Testis (tissue), 2 donors: ENCODE measurements at regions not wholly inside any gene's neighbourhood (a gene's known extent, or its start where the extent isn't known, plus 50 kb on each side); places are given as distances from the start of the nearest gene placed in this dataset.

ENCODE experiments used
- DNase-seq: peaks from one replicate; pipeline ENCODE4 v3.0.0-alpha.2; 2019
- H3K27ac ChIP-seq, 2 donors: fragments of 200-600 bp; sonication (generic); one replicate each; pipeline ENCODE4 v1.5.1; 2019
- H3K27me3 ChIP-seq: fragments of 200-600 bp; sonication (generic); one replicate; pipeline ENCODE4 v1.5.1; 2019
- H3K36me3 ChIP-seq: fragments of 200-600 bp; sonication (generic); one replicate; pipeline ENCODE4 v1.5.1; 2017; ENCODE audit warnings: low read depth; ENCODE audit errors: missing control alignments
- H3K4me1 ChIP-seq: fragments of 200-600 bp; sonication (generic); one replicate; pipeline ENCODE4 v1.5.1; 2019
- H3K4me3 ChIP-seq, 2 donors: fragments of 200-600 bp; sonication (generic); one replicate each; pipeline ENCODE4 v1.5.1; 2017 to 2019
- H3K9me3 ChIP-seq: fragments of 200-600 bp; sonication (generic); one replicate; pipeline ENCODE4 v1.5.1; 2017
- POLR2A ChIP-seq: fragments of 450-650 bp; IDR thresholded peaks from one replicate; pipeline ENCODE4 v1.6.1; 2017; ENCODE audit warnings: antibody characterized with exemption, mild to moderate bottlenecking, moderate library complexity
- WGBS, 2 donors: methylation state at CpG; one replicate each; pipeline ENCODE4 v1.1.5; 2018; 5-methylcytosine and 5-hydroxymethylcytosine counted together
- intact Hi-C: fragments of 100-400 bp; cut with DNase I; formaldehyde crosslinking; loops from one replicate; pipeline ENCODE4 v1.15.1; 2023; ENCODE audit warnings: low total_unique reads
- TF ChIP-seq, protein P1 (sequence below), 3 experiments: fragments of 450-650 bp in 2 of 3; fragments of 200-600 bp in 1 of 3; sonication (generic) in 1 of 3; IDR thresholded peaks; one replicate each; pipeline ENCODE4 v1.5.1; 2016 to 2019; ENCODE audit warnings: antibody characterized with exemption in 3 of 3, mild to moderate bottlenecking in 2 of 3, moderate library complexity in 1 of 3

DNA sequence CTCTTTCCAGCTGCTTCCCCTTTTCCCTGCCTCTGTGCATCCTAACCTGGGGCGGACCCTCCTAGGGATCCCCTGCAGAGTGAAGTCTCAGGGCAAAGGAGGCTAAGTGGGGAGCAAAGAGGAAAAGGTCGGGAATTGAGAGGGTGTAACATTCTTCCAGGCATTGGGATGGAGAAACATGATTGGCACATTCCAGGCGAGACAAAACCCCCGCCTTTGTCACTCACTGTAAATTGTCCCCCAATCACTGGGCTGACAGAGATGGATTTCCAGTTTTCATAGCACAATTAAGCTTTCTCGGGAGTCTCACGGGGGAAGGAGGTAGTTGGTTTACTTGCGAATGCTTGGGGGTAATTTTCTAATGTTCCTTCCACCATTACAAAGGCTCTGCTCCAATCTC, 74.9 kb downstream of the MIAT start:
- H3K27ac ChIP-seq: no peak overlapping the region
- H3K4me3 ChIP-seq: no peak overlapping the region
- no peaks in the 10 kb centered on the region for H3K4me1 ChIP-seq
- H3K27me3 ChIP-seq: no peaks in the 10 kb centered on the region
- no peaks in the 10 kb centered on the region for H3K9me3 ChIP-seq
- WGBS, 2 donors: 92% methylated on average over 7 of the region's 7 CpGs
- intact Hi-C loops: no loop called here
- H3K36me3 ChIP-seq: no peaks in the 10 kb centered on the region
- DNase-seq: no peak
- TF ChIP-seq, protein P1, sequence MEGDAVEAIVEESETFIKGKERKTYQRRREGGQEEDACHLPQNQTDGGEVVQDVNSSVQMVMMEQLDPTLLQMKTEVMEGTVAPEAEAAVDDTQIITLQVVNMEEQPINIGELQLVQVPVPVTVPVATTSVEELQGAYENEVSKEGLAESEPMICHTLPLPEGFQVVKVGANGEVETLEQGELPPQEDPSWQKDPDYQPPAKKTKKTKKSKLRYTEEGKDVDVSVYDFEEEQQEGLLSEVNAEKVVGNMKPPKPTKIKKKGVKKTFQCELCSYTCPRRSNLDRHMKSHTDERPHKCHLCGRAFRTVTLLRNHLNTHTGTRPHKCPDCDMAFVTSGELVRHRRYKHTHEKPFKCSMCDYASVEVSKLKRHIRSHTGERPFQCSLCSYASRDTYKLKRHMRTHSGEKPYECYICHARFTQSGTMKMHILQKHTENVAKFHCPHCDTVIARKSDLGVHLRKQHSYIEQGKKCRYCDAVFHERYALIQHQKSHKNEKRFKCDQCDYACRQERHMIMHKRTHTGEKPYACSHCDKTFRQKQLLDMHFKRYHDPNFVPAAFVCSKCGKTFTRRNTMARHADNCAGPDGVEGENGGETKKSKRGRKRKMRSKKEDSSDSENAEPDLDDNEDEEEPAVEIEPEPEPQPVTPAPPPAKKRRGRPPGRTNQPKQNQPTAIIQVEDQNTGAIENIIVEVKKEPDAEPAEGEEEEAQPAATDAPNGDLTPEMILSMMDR (IDR thresholded peaks at IDR 0.05): no peak
- TF ChIP-seq POLR2A: no peak

DNA sequence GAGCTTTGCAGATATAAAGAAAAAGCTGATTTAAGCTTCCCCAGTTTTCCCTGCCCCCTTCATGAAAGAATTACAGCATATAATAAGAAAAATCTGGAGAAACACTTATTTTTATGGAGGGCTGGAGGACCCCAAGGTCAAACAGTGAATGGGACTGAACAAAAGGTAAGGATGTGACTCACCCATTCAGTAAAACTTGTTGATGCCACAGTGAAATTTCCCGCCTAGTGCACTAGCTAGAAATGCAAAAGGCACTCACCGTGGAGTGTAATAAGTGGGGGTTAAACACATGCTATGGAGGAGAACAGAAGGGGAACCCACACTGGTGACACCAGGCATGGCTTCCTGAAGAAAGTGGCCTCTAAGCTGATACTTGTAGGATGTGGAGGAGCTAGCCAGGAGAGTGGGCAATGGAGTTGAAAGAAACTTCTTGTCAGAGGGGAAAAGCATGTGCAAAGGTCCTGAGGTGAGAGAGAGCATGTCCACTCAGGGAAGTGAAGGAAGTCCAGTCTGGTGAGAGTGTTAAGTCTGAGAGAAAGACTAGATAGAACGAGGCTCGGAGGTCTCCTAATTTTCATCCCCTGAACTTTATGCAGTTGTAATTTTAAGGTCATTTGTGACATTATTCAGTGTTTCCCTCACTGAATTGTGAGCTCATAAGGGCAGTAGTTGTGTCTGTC, 77.1 kb downstream of the MIAT start:
- WGBS, 2 donors: 77 to 90% methylated on average over 4 of the region's 4 CpGs
- Histone ChIP-seq H3K4me1 (no peaks in the 10 kb centered on the region), H3K27ac (no peak overlapping the region), H3K27me3 (no peaks in the 10 kb centered on the region), H3K4me3 (no peak overlapping the region), H3K36me3 (no peaks in the 10 kb centered on the region), H3K9me3 (no peaks in the 10 kb centered on the region)
- no peak for DNase-seq
- intact Hi-C loops: no loop called here
- TF ChIP-seq, protein P1 (IDR thresholded peaks at IDR 0.05): no peak
- no peak for TF ChIP-seq POLR2A

DNA sequence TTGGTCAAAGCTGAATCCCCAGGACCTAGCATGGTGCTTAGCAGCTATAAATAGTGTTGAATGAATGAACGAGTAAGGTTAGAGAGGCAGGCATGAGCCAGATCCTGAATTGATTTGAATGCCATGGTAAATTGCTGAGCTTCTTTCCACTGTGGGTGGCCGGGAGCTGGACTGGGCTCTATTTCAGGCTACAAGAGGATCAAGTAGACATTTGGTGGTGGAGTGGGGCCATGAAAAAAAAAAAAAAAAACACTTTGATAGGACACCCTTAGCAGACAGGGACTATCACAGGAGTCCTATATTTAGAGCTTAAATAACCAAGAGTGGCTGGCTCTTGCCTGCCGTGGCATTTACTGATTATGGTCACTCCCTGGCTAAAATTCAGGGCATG, 77.6 kb downstream of the MIAT start:
- H3K27ac ChIP-seq: no peak overlapping the region
- 67 to 70% methylated on average over 3 of the region's 3 CpGs for WGBS, 2 donors
- DNase-seq: no peak

DNA sequence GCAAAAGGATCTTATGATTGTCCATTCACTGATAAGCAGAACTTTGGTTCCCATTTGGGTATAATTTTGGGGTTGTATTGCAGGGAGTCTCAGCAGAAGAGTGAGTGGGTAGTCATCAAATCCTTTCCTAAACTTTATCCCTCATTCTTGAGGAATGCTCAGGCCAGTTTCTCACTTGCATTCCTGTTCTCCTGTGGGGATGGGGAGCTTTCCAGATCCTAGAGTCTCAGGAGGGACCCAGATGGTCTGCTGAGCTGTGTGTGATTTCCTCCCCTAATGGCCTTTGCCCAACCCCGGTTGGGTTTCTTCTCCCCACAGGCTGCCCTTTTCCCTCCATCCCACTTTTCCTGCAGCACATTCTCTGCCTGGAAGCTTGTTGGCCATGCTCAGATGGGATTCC, 79.9 kb downstream of the MIAT start:
- intact Hi-C loops: no loop called here
- TF ChIP-seq, protein P1 (IDR thresholded peaks at IDR 0.05): no peak
- TF ChIP-seq POLR2A: no peak
- WGBS, 2 donors: 60 to 81% methylated on average over 1 of the region's 1 CpG

More for the DNA sequence above, 77.6 kb downstream of the MIAT start:
- H3K9me3 ChIP-seq: no peaks in the 10 kb centered on the region
- intact Hi-C loops: no loop called here
- no peak overlapping the region for H3K4me3 ChIP-seq
- TF ChIP-seq, protein P1 (IDR thresholded peaks at IDR 0.05): no peak
- no peak for TF ChIP-seq POLR2A
- H3K4me1 ChIP-seq: no peaks in the 10 kb centered on the region
- H3K36me3 ChIP-seq: no peaks in the 10 kb centered on the region
- H3K27me3 ChIP-seq: no peaks in the 10 kb centered on the region

DNA sequence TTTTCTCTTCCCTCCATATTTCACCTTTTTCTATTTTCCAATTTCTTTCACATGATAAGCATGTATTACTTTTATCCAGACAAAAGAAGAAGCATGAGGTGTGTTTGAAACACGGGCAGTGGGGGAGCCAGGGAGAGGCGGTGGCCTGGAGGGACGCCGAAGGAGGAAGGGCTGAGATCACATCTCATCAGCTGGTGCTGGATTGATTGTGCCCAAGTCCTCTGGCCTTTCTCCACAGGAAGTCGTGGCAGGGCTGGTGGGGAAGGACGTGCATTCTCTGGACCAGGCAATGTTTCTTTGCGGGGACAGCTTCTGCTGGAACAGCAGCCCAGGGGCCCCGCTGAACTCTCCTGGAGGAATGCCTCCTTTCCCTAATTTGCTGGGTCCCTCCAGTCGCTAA, 82.9 kb downstream of the MIAT start:
- H3K4me1 ChIP-seq: no peaks in the 10 kb centered on the region
- TF ChIP-seq, protein P1 (IDR thresholded peaks at IDR 0.05): no peak
- TF ChIP-seq POLR2A: no peak
- WGBS, 2 donors: 59 to 64% methylated on average over 9 of the region's 9 CpGs
- no peaks in the 10 kb centered on the region for H3K27me3 ChIP-seq
- no peak overlapping the region for H3K27ac ChIP-seq
- no peak for DNase-seq
- no peaks in the 10 kb centered on the region for H3K9me3 ChIP-seq
- intact Hi-C loops: no loop called here
- H3K4me3 ChIP-seq: no peak overlapping the region
- H3K36me3 ChIP-seq: no peaks in the 10 kb centered on the region

More for the DNA sequence above, 79.9 kb downstream of the MIAT start:
- Histone ChIP-seq H3K4me1 (no peaks in the 10 kb centered on the region), H3K27me3 (no peaks in the 10 kb centered on the region), H3K4me3 (no peak overlapping the region), H3K36me3 (no peaks in the 10 kb centered on the region), H3K9me3 (no peaks in the 10 kb centered on the region), H3K27ac (no peak overlapping the region)
- no peak for DNase-seq
